Right lobe of liver (tissue), 6 donors: ENCODE measurements at regions not wholly inside any gene's neighbourhood (a gene's known extent, or its start where the extent isn't known, plus 50 kb on each side); places are given as distances from the start of the nearest gene placed in this dataset.

Experiments used
- ATAC-seq, 4 donors: fragments of 200-7000 bp; cut with Tn5 transposase; one replicate each; pipeline ENCODE4 v1.9.1; 2020; ENCODE audit warnings: mild to moderate bottlenecking in 4 of 4, moderate library complexity in 4 of 4
- DNase-seq, 3 donors: peaks; one replicate each; pipeline ENCODE4 v3.0.0-alpha.2; 2020
- H3K27ac ChIP-seq, 3 donors: fragments of 200-600 bp; one replicate each; pipeline ENCODE4 v1.8.0; 2022
- H3K27me3 ChIP-seq, 2 donors: fragments of 200-600 bp; one replicate each; pipeline ENCODE4 v1.8.0; 2022
- H3K36me3 ChIP-seq, 4 donors: fragments of 200-600 bp; sonication (generic) in 1 of 4; one replicate each; pipeline versions ENCODE4 v1.5.1 to v1.8.0; 2017 to 2022; ENCODE audit warnings: control low read depth in 1 of 4
- H3K4me1 ChIP-seq, 4 donors: fragments of 200-600 bp; sonication (generic) in 1 of 4; one replicate each; pipeline versions ENCODE4 v1.5.1 to v1.8.0; 2017 to 2022; ENCODE audit warnings: control low read depth in 1 of 4
- H3K4me3 ChIP-seq, 3 donors: fragments of 200-600 bp; one replicate each; pipeline ENCODE4 v1.8.0; 2022
- H3K9me3 ChIP-seq, 4 donors: fragments of 200-600 bp; sonication (generic) in 1 of 4; one replicate each; pipeline versions ENCODE4 v1.5.1 to v1.8.0; 2017 to 2022; ENCODE audit warnings: control low read depth in 1 of 4
- POLR2A ChIP-seq: fragments of 450-650 bp; IDR thresholded peaks from one replicate; pipeline ENCODE4 v1.6.1; 2017; ENCODE audit warnings: antibody characterized with exemption, mild to moderate bottlenecking
- WGBS: methylation state at CpG from one replicate; pipeline ENCODE4 v1.1.6; 2018; ENCODE audit warnings: low coverage, low lambda C conversion rate; ENCODE audit not compliant: insufficient coverage; ENCODE audit errors: missing lambda C conversion rate; 5-methylcytosine and 5-hydroxymethylcytosine counted together
- intact Hi-C, 2 donors: fragments of 100-400 bp; cut with DNase I; formaldehyde crosslinking; loops; one replicate each; pipeline versions ENCODE4 v1.11.2 to v1.14.1; 2022
- TF ChIP-seq, protein P1 (sequence below), 4 donors: fragments of 200-600 bp in 3 of 4; fragments of 450-650 bp in 1 of 4; IDR thresholded peaks; one replicate each; pipeline versions ENCODE4 v1.5.1 to v1.8.0; 2016 to 2022; ENCODE audit warnings: antibody characterized with exemption in 4 of 4, mild to moderate bottlenecking in 2 of 4
- donor health status: DM: no; HTN: yes; CAD: no.
- donor health status: DM: no; HTN: no; CAD: no.
- donor health status: DM: no; HTN: no; CAD: no.
- donor health status: DM: no; HTN: yes; CAD: no.
- donor health status: DM: no; HTN: yes; CAD: no.

DNA sequence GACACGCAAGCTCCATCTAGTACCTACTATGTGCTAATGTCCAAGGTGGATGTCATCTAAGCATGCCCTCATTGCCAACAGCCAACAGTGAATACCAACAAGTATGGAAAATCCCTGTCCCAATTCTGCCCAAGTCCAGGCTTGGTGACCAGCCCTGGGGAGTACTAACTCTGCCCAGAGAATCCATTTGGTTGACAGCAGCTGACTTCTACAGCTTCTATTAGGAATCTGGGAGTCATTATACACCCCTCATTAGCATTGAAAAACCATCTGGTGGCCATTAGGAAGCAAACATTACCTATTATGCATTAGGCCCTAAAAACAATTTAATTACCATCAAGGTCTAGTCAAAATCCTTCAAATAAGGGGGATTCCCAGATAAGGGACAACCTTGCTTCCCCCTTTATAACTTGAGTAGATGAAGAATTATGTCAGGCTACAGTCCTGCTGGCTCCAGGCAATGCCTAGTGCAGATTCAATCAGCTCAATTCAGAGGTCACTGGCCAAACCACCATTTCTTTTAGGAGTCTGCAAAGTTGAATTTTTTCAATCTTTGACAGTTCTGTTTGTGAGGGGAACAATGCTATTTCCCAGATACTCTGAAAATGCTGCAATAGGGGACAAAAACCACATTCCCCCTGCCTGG is 228.0 kb upstream of the LDB2 start:
- intact Hi-C loops, result no loop called here
- WGBS, result 50% methylated on average over 1 of the region's 1 CpG
- ATAC-seq, result no peak

DNA sequence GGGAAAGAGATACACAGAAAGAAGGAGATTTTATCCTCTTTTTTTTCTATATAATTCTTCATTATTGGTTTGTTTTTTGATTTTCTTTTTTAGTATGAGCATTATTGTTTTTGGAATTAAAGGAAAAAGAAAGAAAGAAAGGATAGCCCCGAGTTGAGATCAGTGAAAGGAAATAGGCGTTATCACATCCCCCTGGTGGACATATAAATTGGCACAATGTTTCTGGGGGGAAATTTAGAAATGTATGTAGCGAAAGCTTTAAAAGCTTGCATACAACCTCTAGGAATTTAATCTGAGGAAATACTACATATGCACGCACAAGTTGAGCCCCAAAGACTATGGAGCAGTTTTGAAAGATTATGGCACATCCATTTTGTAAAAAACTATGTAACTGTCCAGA is 226.3 kb upstream of the LDB2 start:
- no peaks in the 10 kb centered on the region for H3K36me3 ChIP-seq
- intact Hi-C loops, result no loop called here
- no peak for ATAC-seq
- DNase-seq, result no peak
- no peaks in the 10 kb centered on the region for H3K27me3 ChIP-seq
- no peaks in the 10 kb centered on the region for H3K4me1 ChIP-seq
- 62% methylated on average over 4 of the region's 4 CpGs for WGBS
- no peak overlapping the region for H3K4me3 ChIP-seq
- no peaks in the 10 kb centered on the region for H3K9me3 ChIP-seq
- TF ChIP-seq, protein P1, sequence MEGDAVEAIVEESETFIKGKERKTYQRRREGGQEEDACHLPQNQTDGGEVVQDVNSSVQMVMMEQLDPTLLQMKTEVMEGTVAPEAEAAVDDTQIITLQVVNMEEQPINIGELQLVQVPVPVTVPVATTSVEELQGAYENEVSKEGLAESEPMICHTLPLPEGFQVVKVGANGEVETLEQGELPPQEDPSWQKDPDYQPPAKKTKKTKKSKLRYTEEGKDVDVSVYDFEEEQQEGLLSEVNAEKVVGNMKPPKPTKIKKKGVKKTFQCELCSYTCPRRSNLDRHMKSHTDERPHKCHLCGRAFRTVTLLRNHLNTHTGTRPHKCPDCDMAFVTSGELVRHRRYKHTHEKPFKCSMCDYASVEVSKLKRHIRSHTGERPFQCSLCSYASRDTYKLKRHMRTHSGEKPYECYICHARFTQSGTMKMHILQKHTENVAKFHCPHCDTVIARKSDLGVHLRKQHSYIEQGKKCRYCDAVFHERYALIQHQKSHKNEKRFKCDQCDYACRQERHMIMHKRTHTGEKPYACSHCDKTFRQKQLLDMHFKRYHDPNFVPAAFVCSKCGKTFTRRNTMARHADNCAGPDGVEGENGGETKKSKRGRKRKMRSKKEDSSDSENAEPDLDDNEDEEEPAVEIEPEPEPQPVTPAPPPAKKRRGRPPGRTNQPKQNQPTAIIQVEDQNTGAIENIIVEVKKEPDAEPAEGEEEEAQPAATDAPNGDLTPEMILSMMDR (IDR thresholded peaks at IDR 0.05), result no peak
- no peak for TF ChIP-seq POLR2A
- H3K27ac ChIP-seq, result no peak overlapping the region

More for the DNA sequence above, 228.0 kb upstream of the LDB2 start:
- no peaks in the 10 kb centered on the region for H3K9me3 ChIP-seq
- no peaks in the 10 kb centered on the region for H3K4me1 ChIP-seq
- no peak overlapping the region for H3K27ac ChIP-seq
- no peaks in the 10 kb centered on the region for H3K27me3 ChIP-seq
- no peak overlapping the region for H3K4me3 ChIP-seq
- TF ChIP-seq, protein P1 (IDR thresholded peaks at IDR 0.05), result no peak
- TF ChIP-seq POLR2A, result no peak
- no peak for DNase-seq
- H3K36me3 ChIP-seq, result no peaks in the 10 kb centered on the region

DNA sequence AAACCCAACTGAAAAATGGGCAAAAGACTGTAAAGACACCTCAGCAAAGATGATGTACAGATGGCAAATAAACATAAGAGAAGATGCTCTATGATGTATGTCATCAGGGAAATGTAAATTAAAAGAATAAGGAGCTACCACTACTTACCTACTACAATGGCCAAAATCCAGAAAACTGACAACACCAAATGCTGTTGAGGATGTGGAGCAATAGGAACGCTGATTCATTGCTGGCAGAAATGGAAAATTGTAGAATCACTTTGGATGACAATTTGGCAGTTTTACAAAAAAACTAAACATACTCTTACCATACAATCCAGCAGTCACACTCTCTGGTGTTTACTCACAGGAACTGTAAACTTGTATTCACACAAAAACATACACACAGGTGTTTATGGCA is 222.3 kb upstream of the LDB2 start:
- no peak overlapping the region for H3K27ac ChIP-seq
- ATAC-seq (no peak), DNase-seq (no peak)
- intact Hi-C loops, result no loop called here
- H3K9me3 ChIP-seq, result no peaks in the 10 kb centered on the region
- H3K36me3 ChIP-seq, result no peaks in the 10 kb centered on the region
- WGBS, result 78% methylated on average over 1 of the region's 1 CpG
- H3K4me1 ChIP-seq, result no peaks in the 10 kb centered on the region
- TF ChIP-seq, protein P1 (IDR thresholded peaks at IDR 0.05), result no peak
- TF ChIP-seq POLR2A, result no peak
- no peak overlapping the region for H3K4me3 ChIP-seq
- H3K27me3 ChIP-seq, result no peaks in the 10 kb centered on the region

DNA sequence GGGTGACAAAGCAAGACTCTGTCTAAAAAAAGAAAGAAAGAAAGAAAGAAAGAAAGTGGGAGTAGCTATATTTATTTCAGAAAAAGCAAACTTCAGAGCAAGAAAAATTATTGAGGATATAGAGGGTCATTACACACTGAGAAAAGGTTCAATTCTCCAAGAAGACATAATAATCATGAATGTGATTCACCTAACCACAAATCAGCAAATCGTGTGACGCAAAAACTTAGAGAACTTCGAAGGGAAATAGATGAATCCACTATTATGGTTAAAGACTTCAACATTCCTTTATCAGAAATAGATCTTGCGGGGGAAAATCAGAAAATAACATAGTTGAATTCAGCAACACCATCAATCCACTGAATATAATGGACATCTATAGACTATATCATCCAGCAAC is 219.3 kb upstream of the LDB2 start:
- Histone ChIP-seq H3K27me3 (no peaks in the 10 kb centered on the region), H3K4me3 (no peak overlapping the region), H3K27ac (no peak overlapping the region), H3K4me1 (no peaks in the 10 kb centered on the region), H3K9me3 (no peaks in the 10 kb centered on the region), H3K36me3 (no peaks in the 10 kb centered on the region)
- TF ChIP-seq, protein P1 (IDR thresholded peaks at IDR 0.05), result no peak
- no peak for TF ChIP-seq POLR2A
- WGBS, result 59% methylated on average over 3 of the region's 4 CpGs
- intact Hi-C loops, result no loop called here
- DNase-seq (no peak), ATAC-seq (no peak)

DNA sequence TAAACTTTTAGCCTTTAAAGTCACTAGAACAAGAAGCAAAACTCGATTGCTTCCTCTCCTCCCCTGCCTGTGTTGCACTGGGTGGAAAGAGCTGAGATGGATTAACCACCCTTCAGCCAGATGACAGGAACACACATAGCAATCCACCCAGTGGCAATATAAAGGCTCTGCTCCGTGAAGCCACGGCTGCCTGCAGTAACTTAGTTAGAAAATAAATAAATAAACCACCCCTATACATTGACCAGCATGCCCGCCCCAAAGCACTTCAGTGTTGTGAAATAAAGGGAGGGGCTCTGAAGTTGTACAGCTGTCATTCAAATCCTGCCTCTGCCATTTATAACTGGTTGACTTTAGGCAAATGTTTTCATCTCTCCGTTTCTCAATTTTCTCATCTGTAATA is 217.1 kb upstream of the LDB2 start:
- WGBS, result 66% methylated on average over 5 of the region's 5 CpGs
- Histone ChIP-seq H3K4me1 (no peaks in the 10 kb centered on the region), H3K4me3 (no peak overlapping the region), H3K27ac (no peak overlapping the region), H3K36me3 (no peaks in the 10 kb centered on the region), H3K9me3 (no peaks in the 10 kb centered on the region), H3K27me3 (no peaks in the 10 kb centered on the region)
- TF ChIP-seq, protein P1 (IDR thresholded peaks at IDR 0.05), result no peak
- TF ChIP-seq POLR2A, result no peak
- intact Hi-C loops, result no loop called here
- DNase-seq (no peak), ATAC-seq (no peak)
